Stimulated activated CD4-positive, alpha-beta T cell treated with anti-CD3 and anti-CD28 coated beads, Interleukin-4, amount 100 ng/mL, for 48 hours (primary cell): ENCODE measurements at regions not wholly inside any gene's neighbourhood (a gene's known extent, or its start where the extent isn't known, plus 50 kb on each side); places are given as distances from the start of the nearest gene placed in this dataset.

Experiments
- DNase-seq, 2 donors: peaks; one replicate each; pipeline ENCODE4 v3.0.0-alpha.2; 2020; ENCODE audit warnings: low read depth in 2 of 2

DNA sequence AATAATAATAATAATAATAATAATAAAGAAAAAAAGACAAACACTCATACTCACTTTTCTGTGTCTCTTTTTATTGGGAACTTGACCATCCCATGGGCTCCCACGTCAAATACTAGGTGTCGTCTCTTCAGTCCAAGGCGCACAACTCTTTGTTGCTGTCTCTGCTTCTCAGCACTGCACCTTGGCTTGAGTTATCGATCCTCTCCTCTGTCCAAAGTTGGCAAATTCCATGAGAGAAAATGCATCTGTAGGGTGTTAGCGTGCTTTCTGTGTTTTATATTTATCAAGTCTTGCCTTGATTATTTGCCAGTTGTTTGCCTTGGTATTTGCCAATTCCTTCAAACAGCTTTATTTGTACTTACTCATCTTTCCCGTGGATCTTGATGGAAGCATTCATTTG, 653.7 kb downstream of the CDH18 start:
- DNase-seq, result no peak

GRCh38 chr5:19342942-19343341, 645.1 kb downstream of the CDH18 start:
- no peak for DNase-seq

DNA sequence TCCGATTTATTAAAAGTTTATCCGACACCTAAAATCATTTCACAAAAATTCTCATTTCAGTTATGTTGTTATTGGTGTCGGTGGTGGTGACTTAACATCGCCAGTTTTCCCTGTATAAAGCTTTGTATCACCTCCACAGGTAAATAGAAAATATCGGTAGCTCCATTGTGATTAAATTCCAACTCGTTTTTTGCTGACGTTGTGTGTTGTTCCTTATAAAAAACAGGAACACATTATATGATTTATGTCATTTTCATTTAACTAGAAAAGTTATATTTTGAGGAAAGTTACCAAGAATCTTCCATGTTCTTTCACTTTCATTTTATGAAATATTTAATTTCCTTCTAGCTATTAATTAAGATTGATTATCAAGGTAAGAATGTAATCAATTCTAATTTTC, 635.9 kb downstream of the CDH18 start:
- no peak for DNase-seq

GRCh38 chr5:19369048-19369447, 619.0 kb downstream of the CDH18 start:
- DNase-seq, result no peak

DNA sequence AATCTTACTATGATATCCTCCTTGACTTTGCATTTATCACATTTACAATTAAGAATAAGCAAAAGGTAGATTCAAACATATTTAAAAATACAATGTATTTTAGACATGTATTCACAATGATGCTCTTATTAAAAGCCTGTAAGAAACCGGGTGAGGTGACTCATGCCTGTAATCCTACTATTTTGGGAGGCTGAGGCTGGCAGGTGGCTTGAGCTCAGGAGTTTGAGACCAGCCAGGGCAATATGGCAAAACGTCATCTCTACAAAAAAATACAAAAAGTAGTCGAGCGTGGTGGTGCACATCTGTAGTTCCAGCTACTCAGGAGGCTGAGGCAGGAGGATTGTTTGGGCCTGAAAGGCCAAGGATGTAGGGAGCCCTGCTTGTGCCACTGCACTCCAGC, 618.4 kb downstream of the CDH18 start:
- no peak for DNase-seq

DNA sequence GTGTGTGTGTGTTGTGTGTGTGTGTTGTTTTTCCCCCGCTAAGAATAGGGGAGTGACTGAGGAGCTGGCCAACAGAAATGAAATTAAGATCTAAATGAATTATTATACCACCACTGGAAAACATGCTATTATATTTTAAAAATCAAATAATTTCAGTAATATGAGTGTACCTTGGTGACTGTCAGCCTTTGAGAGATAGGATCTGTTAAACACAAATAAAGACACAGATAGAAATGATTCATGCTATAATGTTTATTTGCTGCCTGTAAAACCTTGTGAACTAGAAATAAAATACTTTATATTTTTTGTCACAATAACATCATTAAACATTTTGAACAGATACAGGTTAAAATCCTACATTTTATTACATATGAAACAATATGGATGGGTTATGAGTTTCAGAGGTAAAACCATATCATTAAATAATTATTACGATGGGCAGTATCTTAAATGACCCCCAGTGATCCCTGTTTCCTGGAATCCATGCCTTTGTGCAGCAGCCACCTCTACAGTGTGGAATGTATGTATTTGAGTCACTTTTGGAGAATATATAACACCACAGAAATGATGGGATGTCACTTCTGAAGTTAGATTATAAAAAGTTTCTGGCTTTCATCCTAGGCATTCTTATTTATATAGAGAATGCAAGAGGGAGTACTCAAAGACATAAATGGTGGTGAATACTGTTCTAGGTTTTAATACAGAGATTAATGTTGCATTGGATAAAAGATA, 617.2 kb downstream of the CDH18 start:
- DNase-seq, result no peak

DNA sequence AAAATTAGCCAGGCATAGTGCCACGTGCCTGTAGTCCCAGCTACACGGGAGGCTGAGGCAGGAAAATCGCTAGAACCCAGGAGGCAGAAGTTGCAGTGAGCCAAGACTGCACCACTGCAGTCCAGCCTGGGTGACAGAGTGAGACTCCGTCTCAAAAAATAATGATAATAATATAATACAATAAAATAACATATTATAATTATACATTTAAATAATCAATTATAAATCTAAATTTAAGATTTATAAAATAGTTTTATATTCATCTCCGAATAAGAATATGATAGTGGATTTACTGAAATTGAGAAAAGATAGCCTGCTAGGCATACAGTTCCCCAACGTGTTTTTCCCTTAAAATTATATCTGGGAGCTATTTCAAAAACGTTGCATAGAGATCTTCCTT, 599.6 kb downstream of the CDH18 start:
- no peak for DNase-seq

DNA sequence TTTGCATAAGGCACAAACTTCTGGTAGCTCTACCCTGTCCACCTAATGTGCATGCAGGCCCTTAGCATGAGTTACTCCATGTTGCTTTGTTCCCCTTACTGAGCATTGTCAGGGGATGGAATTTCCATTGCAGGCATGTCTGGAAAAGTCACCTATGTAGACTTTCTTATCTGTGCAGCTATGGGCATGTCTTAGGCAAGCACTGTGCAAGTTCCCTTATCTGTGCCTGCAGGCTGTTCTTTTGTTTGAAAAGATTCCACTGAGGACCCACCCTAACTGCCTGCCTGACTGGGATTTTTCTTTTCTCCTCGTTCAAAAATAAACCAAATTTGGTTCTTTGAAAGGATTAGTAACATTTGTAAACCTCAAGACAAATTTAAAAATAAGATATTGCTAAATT, 587.0 kb downstream of the CDH18 start:
- DNase-seq, result no peak

DNA sequence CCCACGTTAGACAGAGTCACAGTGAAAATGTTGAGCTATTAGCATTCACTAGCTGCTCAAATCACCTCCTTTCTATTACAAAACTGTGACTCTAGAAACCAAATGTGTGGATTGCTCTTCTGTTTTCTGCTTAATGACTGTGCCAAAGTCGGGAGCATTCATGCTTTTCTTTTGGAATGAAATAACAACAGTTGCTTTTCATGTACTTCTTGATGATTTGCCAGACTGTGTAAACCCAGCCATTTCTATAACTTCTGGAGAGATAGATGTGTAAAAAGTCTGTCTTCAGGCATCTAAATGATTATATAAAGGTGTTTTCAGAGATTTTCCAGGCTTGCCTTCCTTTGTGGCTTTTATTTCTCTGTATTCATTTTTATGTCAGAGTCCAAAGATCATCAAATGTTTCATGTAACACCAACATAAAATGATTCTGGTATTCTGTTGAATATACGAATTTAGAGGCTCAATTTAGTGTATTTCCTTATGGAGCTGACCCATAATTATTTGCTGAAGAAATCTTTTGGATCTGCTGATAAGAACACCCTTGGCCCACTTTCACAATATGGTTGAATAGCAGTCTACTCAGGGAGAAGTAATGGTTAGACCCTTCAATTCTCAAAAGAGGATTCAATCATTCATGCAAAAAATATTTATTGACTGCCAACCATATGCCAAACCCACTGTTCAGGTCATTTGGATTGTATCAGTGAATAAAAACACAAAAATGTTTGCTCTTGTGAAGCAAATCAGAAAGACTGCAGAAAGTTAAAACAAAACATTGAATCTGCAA, 581.2 kb downstream of the CDH18 start:
- no peak for DNase-seq

- no peak for DNase-seq
Observed at GRCh38 chr5:19408149-19408548, 579.9 kb downstream of the CDH18 start.

- DNase-seq, result no peak
Observed at GRCh38 chr5:19411936-19412335, 576.1 kb downstream of the CDH18 start.
